Peyer's patch (tissue), 4 donors: ENCODE measurements at regions not wholly inside any gene's neighbourhood (a gene's known extent, or its start where the extent isn't known, plus 50 kb on each side); places are given as distances from the start of the nearest gene placed in this dataset.

Experiments
- CTCF ChIP-seq, 6 experiments: fragments of 450-650 bp in 4 of 6; fragments of 200-600 bp in 2 of 6; sonication (generic) in 1 of 6; IDR thresholded peaks; one replicate each; pipeline ENCODE4 v1.5.1; 2017 to 2019; ENCODE audit warnings: antibody characterized with exemption in 6 of 6, mild to moderate bottlenecking in 3 of 6, moderate library complexity in 1 of 6
- POLR2A ChIP-seq, 2 donors: fragments of 450-650 bp; IDR thresholded peaks; one replicate each; pipeline ENCODE4 v1.5.1; 2017; ENCODE audit warnings: antibody characterized with exemption in 2 of 2, mild to moderate bottlenecking in 2 of 2, moderate library complexity in 2 of 2

DNA sequence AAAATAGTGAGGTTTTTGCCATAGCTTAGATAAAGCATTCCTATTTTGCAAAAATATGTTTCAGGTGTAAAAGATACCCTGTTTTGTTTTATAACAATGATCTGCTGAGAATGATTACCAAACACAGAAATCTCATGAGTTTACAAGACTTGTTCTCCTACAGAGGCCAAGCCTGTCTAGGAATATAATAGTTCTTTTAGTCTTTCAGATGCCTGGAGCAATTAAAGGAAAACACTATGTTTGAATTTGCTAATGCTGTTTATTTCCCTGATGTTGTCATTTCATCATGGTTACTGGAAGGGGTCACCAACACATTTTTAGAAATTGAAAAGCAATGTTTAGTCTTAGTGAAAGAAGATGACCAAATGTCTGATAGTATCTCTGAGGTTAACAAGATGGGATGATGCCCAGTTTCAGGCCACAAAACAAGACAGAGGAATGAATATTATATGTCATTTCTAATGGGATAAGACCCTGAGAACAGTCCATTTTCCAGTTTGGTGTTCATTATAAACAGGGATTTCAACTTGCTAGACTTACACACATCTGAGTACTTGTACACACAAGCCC is 559.9 kb downstream of the INHBA start:
- TF ChIP-seq CTCF (IDR thresholded peaks at IDR 0.05) (no peak), POLR2A (IDR thresholded peaks at IDR 0.05) (no peak)
